ENCODE measurements at regions not wholly inside any gene's neighbourhood (a gene's known extent, or its start where the extent isn't known, plus 50 kb on each side); places are given as distances from the start of the nearest gene placed in this dataset.

DNA sequence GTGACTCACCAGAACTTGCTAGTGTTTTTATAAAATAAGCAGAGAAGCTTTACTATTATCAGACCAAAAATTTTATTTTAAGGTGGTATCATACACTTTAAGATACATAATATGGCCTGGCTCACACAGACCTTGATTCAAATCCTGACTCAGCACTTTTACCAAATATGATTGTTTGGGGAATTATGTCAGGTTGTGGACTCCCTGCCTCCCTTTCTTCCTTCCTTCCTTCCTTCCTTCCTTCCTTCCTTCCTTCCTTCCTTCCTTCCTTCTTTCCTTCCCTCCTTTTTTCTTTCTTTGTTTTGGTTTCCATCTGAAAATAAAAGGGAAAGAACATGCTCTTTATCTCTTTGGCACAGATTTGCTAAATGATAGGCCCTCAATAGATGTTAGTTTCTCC, 186.0 kb upstream of the MMS22L start:
- H3K9me2 ChIP-seq (ENCODE audit: insufficient read depth) = no peaks in the 10 kb centered on the region
- no peaks in the 10 kb centered on the region for H3K79me2 ChIP-seq (ENCODE audit: insufficient read depth, low read length)
- TF ChIP-seq EZH2phosphoT487 (IDR thresholded peaks at IDR 0.05; ENCODE audit: borderline replicate concordance) (no peak), TCF7L2 (IDR thresholded peaks at IDR 0.05; ENCODE audit: borderline replicate concordance, extremely low read depth, insufficient read depth, insufficient read length) (no peak)
- no peak overlapping the region for H3K9ac ChIP-seq (ENCODE audit: low read length)
- no peak overlapping the region for H3K4me2 ChIP-seq (ENCODE audit: low read length)
- no peaks in the 10 kb centered on the region for H3K9me3 ChIP-seq (ENCODE audit: control insufficient read depth in 1 of 2, insufficient read depth in 1 of 2, low read depth in 1 of 2, low read length in 2 of 2)
- H3K4me3 ChIP-seq (replicated peaks in 1 of 2; ENCODE audit: low read depth in 1 of 2, low read length in 2 of 2) = no peak overlapping the region
- ATAC-seq (no peak), DNase-seq (ENCODE audit: low read depth, low spot score) (no peak)
- H3K4me1 ChIP-seq (ENCODE audit: control insufficient read depth in 1 of 2, insufficient read depth in 2 of 2, low read length in 2 of 2) = no peaks in the 10 kb centered on the region
- POLR2A ChIA-PET = no interaction called here
- no TSS peak for BruUV-seq (replicated peaks)
- RAD21 ChIA-PET (ENCODE audit: low non-redundant PET in 1 of 2, low total read pairs in 2 of 2, uncharacterized antibody in 2 of 2, unreplicated experiment in 2 of 2) = no interaction called here
- H2AFZ ChIP-seq (ENCODE audit: low read depth, low read length, poor library complexity, severe bottlenecking) = no peak overlapping the region
- H3K27ac ChIP-seq (ENCODE audit: low read depth, low read length) = no peak overlapping the region
- no peaks in the 10 kb centered on the region for H3K36me3 ChIP-seq (ENCODE audit: control insufficient read depth in 1 of 2, insufficient read depth in 2 of 2, low read length in 2 of 2)
- H3K27me3 ChIP-seq (ENCODE audit: insufficient read depth, low read length) = peaks cover under 1% of the 10 kb centered on the region; the same call in 1 of the 2 replicates
- intact Hi-C loops (cut with micrococcal nuclease) = no loop called here
- H4K20me1 ChIP-seq (ENCODE audit: insufficient read depth) = no peaks in the 10 kb centered on the region
- CTCF ChIA-PET = interaction anchor here (0.6 kb wide), 1 partner anchor 302 kb away, joined by 5 read pairs; no protein-coding TSS in a partner anchor

DNA sequence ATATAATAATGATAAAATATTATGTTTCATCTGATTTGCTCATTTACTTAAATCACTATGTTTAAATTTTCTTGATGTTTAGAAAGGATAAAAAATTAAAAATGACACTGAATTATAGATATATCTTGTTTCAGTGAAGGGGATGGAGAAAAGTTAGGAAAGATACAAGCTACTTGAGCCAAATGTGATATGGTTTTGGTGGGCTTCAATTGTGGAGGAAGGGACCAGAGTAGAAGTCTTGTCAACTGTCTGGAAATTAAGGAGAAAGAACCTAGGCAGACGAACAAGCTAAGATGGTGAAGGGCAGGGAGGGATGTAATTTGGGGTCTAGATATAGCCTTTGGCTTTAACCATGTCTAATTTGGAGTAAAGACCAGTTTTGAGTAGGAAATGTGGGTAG, 186.4 kb upstream of the MMS22L start:
- Histone ChIP-seq H3K4me3 (replicated peaks in 1 of 2; ENCODE audit: low read depth in 1 of 2, low read length in 2 of 2) (no peak overlapping the region), H2AFZ (ENCODE audit: low read depth, low read length, poor library complexity, severe bottlenecking) (no peak overlapping the region), H3K36me3 (ENCODE audit: control insufficient read depth in 1 of 2, insufficient read depth in 2 of 2, low read length in 2 of 2) (no peaks in the 10 kb centered on the region), H3K27ac (ENCODE audit: low read depth, low read length) (no peak overlapping the region), H3K4me2 (ENCODE audit: low read length) (no peak overlapping the region), H3K9me3 (ENCODE audit: control insufficient read depth in 1 of 2, insufficient read depth in 1 of 2, low read depth in 1 of 2, low read length in 2 of 2) (no peaks in the 10 kb centered on the region), H3K79me2 (ENCODE audit: insufficient read depth, low read length) (no peaks in the 10 kb centered on the region), H3K4me1 (ENCODE audit: control insufficient read depth in 1 of 2, insufficient read depth in 2 of 2, low read length in 2 of 2) (no peaks in the 10 kb centered on the region), H3K9ac (ENCODE audit: low read length) (no peak overlapping the region), H3K27me3 (ENCODE audit: insufficient read depth, low read length) (no peaks in the 10 kb centered on the region; the same call in 1 of the 2 replicates), H4K20me1 (ENCODE audit: insufficient read depth) (no peaks in the 10 kb centered on the region), H3K9me2 (ENCODE audit: insufficient read depth) (no peaks in the 10 kb centered on the region)
- ATAC-seq (no peak), DNase-seq (ENCODE audit: low read depth, low spot score) (no peak)
- BruUV-seq (replicated peaks) = no TSS peak
- intact Hi-C loops (cut with micrococcal nuclease) = no loop called here
- ChIA-PET RAD21 (ENCODE audit: low non-redundant PET in 1 of 2, low total read pairs in 2 of 2, uncharacterized antibody in 2 of 2, unreplicated experiment in 2 of 2) (no interaction called here), POLR2A (no interaction called here), CTCF (interaction anchor here (1.5 kb wide), 1 partner anchor 29 kb away, joined by 5 read pairs; no protein-coding TSS in a partner anchor)
- TF ChIP-seq EZH2 (IDR thresholded peaks at IDR 0.05) (no peak), YY1 (IDR thresholded peaks at IDR 0.05; ENCODE audit: extremely low read depth, insufficient replicate concordance, low read depth, low read length) (no peak), CEBPB (IDR thresholded peaks at IDR 0.05; ENCODE audit: low read depth) (no peak), SIN3A (IDR thresholded peaks at IDR 0.05; ENCODE audit: low read depth) (no peak), EGR1 (IDR thresholded peaks at IDR 0.05; ENCODE audit: low read depth) (no peak), CBX3 (IDR thresholded peaks at IDR 0.05; ENCODE audit: low read depth) (no peak), SP1 (IDR thresholded peaks at IDR 0.05; ENCODE audit: low read depth) (no peak), ZNF274 (IDR thresholded peaks at IDR 0.05; ENCODE audit: low read depth, low read length) (no peak)
- TF ChIP-seq, protein P1, sequence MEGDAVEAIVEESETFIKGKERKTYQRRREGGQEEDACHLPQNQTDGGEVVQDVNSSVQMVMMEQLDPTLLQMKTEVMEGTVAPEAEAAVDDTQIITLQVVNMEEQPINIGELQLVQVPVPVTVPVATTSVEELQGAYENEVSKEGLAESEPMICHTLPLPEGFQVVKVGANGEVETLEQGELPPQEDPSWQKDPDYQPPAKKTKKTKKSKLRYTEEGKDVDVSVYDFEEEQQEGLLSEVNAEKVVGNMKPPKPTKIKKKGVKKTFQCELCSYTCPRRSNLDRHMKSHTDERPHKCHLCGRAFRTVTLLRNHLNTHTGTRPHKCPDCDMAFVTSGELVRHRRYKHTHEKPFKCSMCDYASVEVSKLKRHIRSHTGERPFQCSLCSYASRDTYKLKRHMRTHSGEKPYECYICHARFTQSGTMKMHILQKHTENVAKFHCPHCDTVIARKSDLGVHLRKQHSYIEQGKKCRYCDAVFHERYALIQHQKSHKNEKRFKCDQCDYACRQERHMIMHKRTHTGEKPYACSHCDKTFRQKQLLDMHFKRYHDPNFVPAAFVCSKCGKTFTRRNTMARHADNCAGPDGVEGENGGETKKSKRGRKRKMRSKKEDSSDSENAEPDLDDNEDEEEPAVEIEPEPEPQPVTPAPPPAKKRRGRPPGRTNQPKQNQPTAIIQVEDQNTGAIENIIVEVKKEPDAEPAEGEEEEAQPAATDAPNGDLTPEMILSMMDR (IDR thresholded peaks at IDR 0.05 in 2 of 3, conservative IDR thresholded peaks at IDR 0.05 in 1 of 3; ENCODE audit: borderline replicate concordance in 1 of 3, insufficient read depth in 1 of 3, low read depth in 2 of 3, low read length in 2 of 3) = no peak
- TF ChIP-seq, protein P2, sequence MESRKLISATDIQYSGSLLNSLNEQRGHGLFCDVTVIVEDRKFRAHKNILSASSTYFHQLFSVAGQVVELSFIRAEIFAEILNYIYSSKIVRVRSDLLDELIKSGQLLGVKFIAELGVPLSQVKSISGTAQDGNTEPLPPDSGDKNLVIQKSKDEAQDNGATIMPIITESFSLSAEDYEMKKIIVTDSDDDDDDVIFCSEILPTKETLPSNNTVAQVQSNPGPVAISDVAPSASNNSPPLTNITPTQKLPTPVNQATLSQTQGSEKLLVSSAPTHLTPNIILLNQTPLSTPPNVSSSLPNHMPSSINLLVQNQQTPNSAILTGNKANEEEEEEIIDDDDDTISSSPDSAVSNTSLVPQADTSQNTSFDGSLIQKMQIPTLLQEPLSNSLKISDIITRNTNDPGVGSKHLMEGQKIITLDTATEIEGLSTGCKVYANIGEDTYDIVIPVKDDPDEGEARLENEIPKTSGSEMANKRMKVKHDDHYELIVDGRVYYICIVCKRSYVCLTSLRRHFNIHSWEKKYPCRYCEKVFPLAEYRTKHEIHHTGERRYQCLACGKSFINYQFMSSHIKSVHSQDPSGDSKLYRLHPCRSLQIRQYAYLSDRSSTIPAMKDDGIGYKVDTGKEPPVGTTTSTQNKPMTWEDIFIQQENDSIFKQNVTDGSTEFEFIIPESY (IDR thresholded peaks at IDR 0.05; ENCODE audit: extremely low read depth, insufficient replicate concordance, low read length) = no peak
- TF ChIP-seq, protein P3, sequence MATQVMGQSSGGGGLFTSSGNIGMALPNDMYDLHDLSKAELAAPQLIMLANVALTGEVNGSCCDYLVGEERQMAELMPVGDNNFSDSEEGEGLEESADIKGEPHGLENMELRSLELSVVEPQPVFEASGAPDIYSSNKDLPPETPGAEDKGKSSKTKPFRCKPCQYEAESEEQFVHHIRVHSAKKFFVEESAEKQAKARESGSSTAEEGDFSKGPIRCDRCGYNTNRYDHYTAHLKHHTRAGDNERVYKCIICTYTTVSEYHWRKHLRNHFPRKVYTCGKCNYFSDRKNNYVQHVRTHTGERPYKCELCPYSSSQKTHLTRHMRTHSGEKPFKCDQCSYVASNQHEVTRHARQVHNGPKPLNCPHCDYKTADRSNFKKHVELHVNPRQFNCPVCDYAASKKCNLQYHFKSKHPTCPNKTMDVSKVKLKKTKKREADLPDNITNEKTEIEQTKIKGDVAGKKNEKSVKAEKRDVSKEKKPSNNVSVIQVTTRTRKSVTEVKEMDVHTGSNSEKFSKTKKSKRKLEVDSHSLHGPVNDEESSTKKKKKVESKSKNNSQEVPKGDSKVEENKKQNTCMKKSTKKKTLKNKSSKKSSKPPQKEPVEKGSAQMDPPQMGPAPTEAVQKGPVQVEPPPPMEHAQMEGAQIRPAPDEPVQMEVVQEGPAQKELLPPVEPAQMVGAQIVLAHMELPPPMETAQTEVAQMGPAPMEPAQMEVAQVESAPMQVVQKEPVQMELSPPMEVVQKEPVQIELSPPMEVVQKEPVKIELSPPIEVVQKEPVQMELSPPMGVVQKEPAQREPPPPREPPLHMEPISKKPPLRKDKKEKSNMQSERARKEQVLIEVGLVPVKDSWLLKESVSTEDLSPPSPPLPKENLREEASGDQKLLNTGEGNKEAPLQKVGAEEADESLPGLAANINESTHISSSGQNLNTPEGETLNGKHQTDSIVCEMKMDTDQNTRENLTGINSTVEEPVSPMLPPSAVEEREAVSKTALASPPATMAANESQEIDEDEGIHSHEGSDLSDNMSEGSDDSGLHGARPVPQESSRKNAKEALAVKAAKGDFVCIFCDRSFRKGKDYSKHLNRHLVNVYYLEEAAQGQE (IDR thresholded peaks at IDR 0.05; ENCODE audit: low read depth) = no peak

Measured in HCT116 (cell line).